ENCODE measurements at regions not wholly inside any gene's neighbourhood (a gene's known extent, or its start where the extent isn't known, plus 50 kb on each side); places are given as distances from the start of the nearest gene placed in this dataset.

DNA sequence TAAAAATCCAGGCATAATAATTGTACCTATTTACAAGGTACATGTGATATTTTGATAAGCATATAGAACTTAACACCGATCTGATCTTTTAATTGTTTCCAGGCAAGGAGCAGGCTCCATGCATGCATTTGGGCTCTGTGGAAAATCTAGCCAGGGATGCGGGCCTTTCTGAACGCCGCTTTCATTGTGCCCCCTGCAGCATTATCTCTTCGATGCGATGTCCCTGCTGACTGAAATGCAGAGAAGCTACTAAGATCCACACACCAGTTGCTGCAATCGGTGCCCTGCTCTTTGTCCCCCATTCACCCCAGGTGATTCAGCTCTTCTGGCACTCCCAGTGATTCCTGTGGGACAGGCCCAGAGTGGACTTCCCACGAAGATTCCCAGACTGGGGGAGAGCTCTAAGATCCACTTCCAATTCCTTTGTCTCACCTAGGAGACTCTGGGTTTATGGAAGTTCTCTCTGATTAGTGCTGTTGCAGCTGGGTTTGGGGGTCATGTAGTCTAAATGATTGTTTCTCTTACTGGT, 254.3 kb upstream of the AGA start:
- no peak for DNase-seq (ENCODE audit: low spot score)

DNA sequence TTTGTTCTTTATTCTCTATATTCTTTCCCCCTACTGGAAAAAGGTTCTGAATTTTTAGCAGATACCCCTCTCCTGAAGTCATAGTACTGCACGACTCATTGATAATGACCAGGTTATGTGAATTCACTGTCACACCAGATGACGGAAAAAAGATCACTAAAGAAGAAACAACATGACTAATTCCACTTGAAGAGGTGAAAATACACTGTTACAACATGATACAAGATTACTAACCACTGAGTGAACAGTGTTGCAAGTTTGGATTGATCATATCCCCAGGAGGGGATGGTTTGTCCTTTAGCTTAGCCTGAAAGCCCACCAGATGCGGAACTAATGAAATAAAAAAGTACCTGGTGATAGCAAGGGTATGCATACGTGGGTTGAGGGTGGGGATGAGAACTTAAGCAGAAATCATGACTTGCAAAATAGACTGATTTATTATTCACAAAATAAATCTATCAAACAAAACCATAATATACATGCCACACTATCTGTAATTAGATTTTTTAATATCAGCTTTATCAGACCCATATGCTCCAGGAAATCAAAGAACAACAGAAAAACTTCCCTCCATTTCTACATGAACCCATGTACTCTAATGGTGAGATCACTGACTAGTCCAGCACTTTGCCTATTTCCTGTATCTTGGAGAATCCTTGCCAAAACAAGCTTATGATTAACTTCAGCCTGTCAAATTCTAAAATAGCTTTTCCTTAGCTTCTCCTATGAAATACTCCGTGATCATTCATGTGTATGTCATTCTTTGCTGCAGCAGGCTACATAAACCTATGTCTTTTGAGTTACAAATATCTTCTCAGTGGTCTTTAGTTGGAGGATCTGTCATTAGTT, 257.4 kb upstream of the AGA start:
- DNase-seq (ENCODE audit: low spot score), result no peak

- no peak for DNase-seq (ENCODE audit: low spot score)
Measured at GRCh38 chr4:177706916-177707315, 264.7 kb upstream of the AGA start.

DNA sequence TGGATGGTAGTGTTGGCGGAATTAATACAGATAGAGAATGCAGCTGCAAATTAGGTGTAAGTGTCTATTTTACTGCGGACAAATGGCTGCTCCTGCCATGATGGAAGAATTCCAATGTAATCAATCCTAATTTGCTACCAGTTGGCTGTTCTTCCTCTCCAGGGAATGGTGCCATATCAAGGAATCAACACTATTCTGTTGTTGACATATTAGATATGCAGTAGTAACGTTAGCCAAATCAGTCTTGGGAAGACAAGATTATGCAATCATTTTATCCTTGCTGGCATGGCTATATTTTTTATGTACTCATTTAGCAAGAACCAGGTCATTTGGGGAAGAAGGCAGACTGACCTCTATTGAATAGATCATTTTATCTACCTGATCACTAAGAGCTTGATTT, 271.2 kb upstream of the AGA start:
- no peak for DNase-seq (ENCODE audit: low spot score)

- no peak for DNase-seq (ENCODE audit: low spot score)
Measured at GRCh38 chr4:177717407-177717806, 275.2 kb upstream of the AGA start.

DNA sequence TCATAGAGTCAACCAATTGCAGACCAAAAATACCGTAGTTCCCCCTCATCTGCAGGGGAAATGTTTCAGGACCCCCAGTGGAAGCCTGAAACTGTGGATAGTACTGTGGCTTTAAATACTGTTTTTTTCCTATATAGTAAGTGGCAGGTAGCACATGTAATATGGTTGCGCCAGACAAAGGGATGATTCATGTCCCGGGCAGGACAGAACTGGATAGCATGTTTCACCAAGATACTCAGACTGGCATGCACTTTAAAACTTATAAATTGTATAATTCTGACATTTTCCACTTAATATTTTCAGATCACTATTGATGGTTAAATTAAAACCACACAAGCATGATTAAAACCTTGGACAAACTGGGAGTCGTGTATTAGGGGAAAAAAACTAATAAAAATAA, 276.3 kb upstream of the AGA start:
- DNase-seq (ENCODE audit: low spot score), result no peak

DNA sequence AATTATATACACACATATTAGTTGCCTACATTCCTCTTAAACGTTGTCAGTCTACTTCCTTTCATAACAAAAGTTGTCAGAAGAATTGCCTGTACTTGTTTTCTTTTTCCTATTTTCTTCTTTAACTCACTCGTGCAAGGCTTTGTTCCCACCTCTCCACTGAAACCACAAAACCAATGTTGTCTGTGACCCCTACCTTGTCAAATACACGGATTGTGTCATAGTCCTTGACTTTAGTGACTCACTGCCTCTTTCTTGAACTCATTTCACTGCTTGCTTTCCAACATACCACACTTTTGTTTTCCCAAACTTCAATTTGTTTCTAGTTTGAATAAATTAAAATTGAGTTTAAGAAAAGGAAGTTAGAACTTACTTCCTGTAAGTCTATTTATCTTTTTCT, 283.9 kb upstream of the AGA start:
- DNase-seq (ENCODE audit: low spot score), result no peak

DNA sequence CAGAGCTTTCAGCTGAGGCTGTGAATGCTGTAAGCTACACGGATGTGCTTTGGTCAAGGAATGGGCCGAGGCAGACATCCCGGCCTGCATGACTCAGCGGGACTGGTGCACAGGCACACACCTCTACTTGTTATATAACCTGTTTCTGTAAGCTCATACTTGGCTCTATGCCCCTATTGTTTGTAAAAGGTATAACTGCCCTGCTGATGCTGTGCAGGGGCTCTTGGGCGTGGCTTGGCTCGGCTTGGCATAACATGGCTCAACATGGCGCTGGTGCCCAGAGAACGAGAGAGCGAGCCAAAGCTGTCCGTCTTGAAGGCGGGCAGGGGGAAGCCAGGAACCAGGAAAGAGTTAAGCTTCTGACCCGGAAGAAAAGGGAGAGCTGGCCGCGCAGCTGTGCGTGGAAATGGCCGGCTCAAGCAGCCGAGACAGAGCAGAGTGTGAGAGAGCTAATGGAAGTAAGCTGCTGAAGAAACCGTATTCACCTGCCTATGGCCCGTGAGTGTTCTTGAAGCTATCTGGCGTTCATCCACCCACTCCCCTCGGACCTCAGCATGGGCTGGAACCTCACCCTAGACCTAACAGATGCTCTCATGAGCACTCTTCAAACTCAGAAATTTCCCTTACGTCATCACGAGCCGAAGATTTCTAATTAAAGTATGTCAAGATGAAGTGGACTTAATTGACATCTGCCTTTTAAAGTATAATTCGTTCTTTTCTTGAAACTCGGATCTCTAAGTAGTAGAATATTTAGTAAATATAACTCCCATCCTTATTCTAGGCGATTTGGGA, 286.3 kb upstream of the AGA start:
- no peak for DNase-seq (ENCODE audit: low spot score)

DNA sequence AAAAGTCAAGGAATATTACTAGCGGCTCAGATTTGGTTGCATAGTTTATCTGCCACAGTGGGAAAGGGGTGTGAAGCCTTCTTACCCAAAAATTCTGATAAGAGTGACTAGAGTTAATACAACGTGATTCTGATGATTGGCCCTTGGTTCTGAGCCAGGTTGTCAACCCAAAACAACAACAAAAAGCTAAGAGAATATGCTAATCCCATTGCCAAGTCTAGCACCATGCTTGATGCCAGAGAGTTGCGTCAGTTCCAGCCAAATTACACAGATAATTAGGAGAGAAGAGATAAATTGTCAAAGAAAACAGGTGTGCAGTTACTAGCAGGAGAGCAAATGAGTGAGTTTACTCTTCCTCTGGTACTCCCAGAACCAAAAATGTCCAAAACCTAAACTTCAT, 287.4 kb upstream of the AGA start:
- DNase-seq (ENCODE audit: low spot score), result no peak

- no peak for DNase-seq (ENCODE audit: low spot score)
Measured at GRCh38 chr4:177737387-177737940, 295.2 kb upstream of the AGA start.

DNA sequence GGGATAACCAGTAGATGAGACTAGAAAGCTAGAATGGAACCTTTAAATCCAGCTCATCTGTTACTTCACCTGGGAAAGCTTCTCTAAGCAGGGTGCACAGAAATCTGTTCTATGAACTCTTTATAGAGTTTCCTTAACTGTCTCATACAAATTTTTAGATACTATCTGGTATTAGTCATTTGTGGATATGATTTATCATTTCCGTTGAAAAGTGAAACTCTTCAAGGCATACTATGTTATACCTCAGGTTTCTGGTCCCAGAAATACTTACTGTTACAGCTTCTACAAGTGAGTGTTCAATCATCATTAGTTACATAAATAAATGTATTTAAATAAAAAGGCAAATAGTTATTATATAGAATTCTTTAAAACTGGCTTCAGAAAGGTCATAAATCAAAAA, 298.3 kb upstream of the AGA start:
- DNase-seq (ENCODE audit: low spot score), result no peak

- DNase-seq (ENCODE audit: low spot score), result no peak
Measured at GRCh38 chr4:177759729-177760128, 317.5 kb upstream of the AGA start.

- no peak for DNase-seq (ENCODE audit: low spot score)
Measured at GRCh38 chr4:177761692-177762091, 319.5 kb upstream of the AGA start.

GRCh38 chr4:177769155-177769554, 326.9 kb upstream of the AGA start:
- no peak for DNase-seq (ENCODE audit: low spot score)

- DNase-seq (ENCODE audit: low spot score), result no peak
Measured at GRCh38 chr4:177770776-177771175, 328.5 kb upstream of the AGA start.

- DNase-seq (ENCODE audit: low spot score), result no peak
Measured at GRCh38 chr4:177771645-177772044, 329.4 kb upstream of the AGA start.

- DNase-seq (ENCODE audit: low spot score), result no peak
Measured at GRCh38 chr4:177778623-177779022, 336.4 kb upstream of the AGA start.

DNA sequence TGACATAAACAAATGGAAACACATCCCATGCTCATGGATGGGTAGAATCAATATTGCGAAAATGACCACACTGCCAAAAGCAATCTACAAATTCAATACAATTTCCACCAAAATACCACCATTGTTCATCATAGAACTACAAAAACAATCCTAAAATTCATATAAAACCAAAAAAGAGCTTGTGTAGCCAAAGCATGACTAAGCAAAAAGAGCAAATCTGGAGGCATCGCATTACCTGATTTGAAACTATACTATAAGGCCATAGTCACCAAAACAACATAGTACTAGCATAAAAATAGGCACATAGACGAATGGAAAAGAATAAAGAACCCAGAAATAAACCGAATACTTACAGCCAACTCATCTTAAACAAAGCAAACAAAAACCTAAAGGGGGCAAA, 342.8 kb upstream of the AGA start:
- no peak for DNase-seq (ENCODE audit: low spot score)

DNA sequence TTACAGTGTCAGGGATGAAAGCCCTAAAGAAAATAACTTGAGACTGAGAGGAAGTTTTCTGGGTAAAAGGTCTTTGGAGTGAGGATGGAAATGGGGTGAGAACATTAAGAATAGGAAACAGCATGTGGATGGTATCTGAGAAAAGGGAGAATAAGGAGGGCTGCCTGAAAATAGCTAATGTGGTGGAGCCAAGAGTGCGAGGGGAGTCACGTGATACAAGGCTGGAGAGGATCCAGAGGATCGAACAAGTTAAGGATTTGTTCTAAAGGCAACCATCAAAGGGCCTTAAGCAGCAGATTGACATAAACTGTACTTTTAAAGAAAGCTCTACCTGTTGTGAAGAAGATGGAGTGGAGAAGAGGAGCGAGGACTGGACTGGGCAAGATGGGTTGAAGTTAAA, 347.4 kb upstream of the AGA start:
- DNase-seq (ENCODE audit: low spot score), result no peak

- no peak for DNase-seq (ENCODE audit: low spot score)
Measured at GRCh38 chr4:177791188-177791587, 349.0 kb upstream of the AGA start.

GRCh38 chr4:177796841-177797240, 354.6 kb upstream of the AGA start:
- DNase-seq (ENCODE audit: low spot score), result no peak

GRCh38 chr4:177798161-177798560, 355.9 kb upstream of the AGA start:
- no peak for DNase-seq (ENCODE audit: low spot score)

DNA sequence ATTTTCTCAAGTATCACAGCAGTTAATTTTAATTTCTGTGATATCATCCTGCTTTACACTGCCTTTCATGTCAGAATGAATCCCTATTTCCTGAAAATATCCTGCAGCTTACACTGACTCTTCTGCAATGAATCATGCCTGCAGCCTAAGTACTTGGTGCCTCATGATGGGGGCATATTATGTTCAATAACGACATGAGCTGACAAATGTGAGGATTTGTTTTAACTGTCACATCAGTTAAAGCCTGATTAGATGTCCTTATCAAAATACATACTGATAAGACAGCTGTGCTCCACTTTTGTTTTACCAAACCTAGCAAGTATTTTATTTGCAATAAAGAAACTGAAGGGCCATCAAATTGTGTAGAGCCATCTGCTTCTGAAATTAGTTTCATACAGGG, 359.9 kb upstream of the AGA start:
- no peak for DNase-seq (ENCODE audit: low spot score)
